HG02938 (cell line): ENCODE measurements at regions not wholly inside any gene's neighbourhood (a gene's known extent, or its start where the extent isn't known, plus 50 kb on each side); places are given as distances from the start of the nearest gene placed in this dataset.
"Not testable (repeated sequence)": the region's sequence is repeated elsewhere in the genome, so short reads cannot be mapped to it uniquely, and the experiment has no call there.

Source experiments
- ATAC-seq: cut with Tn5 transposase; IDR thresholded peaks from one replicate; pipeline ENCODE4 v1.9.1; 2021; ENCODE audit warnings: mild to moderate bottlenecking, moderate library complexity; ENCODE audit not compliant: unreplicated experiment

GRCh38 chr4:114417214-114417613 lies 181.4 kb upstream of the UGT8 start:
- ATAC-seq, result no peak

DNA sequence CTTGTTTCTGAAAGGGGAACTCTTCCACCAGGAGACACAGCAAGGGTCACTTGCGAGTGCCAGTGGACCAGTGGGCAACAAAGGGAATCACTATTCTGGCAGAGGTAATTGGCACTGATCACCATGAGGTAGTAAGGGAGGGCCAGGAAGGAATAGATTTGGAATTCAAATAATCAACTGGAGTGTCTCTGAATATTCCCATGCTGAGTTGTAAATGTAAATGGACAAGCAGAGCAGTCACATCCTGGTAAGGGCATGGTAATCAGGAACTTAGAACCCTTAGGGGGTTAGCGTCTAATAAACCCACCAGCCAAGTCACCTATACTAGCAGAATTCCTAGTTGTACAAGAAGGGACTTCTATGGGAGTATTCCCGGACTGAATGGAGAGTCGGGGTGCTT lies 178.5 kb upstream of the UGT8 start:
- no peak for ATAC-seq

DNA sequence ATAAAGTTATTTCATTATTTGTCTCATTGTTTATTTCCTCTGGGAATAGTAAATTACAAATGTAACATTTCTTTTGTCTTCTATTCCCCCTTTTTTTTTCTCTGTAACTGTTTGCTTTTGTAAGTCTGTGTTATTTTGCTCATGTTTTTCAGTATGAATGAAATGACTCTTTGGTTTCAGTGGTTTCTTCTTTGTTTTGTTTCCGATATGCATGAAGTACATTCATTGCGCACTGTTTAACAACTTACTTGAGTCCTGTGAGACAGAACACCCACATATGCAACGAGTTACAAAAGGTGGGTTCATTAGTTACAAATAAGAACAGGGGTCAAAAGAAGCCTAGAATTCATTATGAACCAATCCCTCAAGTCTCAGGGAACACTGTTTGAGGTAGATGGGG lies 175.0 kb upstream of the UGT8 start:
- peak; percentile 99 for ATAC-seq

- no peak for ATAC-seq
These were observed 163.5 kb upstream of the UGT8 start for GRCh38 chr4:114435116-114435515.

DNA sequence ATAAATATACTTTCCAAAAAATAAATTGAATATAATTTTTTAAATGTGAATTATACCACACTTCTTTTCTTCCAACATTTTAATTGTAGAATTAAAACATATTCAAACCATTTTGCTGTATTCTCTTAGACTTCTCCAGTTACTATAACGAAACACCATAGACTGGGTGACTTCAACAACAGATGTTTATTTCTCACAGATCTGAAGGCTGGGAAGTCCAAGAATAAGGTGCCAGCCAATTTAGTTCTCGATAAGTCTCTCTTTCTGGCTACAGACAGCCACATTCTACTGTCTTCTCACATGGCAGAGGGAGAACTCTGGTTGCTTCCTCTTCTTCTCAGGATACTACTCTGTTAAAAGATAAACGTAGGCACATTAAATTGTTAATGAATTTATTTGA lies 155.8 kb upstream of the UGT8 start:
- ATAC-seq, result no peak

- no peak for ATAC-seq
These were observed 154.4 kb upstream of the UGT8 start for GRCh38 chr4:114444211-114444610.

- not testable (repeated sequence) for ATAC-seq
These were observed 150.6 kb upstream of the UGT8 start for GRCh38 chr4:114447963-114448516.

GRCh38 chr4:114458728-114459127 lies 139.9 kb upstream of the UGT8 start:
- no peak for ATAC-seq

GRCh38 chr4:114464726-114465272 lies 133.8 kb upstream of the UGT8 start:
- ATAC-seq, result no peak

- ATAC-seq, result no peak
These were observed 132.8 kb upstream of the UGT8 start for GRCh38 chr4:114465766-114466165.

GRCh38 chr4:114466299-114466698 lies 132.3 kb upstream of the UGT8 start:
- no peak for ATAC-seq

DNA sequence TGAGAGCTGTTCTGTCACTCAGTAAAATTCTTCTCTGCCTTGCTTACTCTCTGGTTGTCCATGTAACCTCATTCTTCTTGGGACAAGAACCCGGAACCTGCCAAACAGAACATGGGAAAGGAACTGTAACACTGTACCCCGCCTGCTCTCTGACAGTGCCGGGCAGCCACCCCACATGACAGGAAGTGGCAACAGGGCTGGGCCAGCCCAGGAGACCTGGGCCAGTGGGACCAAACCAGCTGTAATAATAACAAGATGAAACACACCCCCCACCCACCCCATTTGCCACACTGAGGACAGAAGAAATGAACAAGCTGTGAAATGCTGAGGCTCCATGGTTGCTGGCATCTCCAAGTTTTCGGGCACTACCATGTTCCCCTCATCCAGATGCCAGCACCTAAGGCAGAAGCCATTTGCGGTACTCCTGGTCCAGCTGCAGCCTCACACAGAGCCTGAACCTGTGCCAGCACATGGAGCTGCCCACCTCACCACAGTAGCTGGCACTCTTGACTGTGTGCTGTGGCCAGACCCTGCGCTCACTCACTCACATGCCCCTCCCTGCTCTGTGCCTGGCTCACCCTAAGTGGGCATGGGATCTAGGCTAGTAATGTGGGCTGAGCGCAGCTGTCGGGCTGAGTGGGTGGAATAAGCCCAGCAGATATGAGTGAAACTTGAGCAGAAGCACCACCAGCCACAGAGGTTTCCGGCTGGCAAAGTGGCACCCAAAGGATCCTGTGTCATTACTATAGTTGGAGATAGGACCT lies 126.2 kb upstream of the UGT8 start:
- ATAC-seq, result no peak

DNA sequence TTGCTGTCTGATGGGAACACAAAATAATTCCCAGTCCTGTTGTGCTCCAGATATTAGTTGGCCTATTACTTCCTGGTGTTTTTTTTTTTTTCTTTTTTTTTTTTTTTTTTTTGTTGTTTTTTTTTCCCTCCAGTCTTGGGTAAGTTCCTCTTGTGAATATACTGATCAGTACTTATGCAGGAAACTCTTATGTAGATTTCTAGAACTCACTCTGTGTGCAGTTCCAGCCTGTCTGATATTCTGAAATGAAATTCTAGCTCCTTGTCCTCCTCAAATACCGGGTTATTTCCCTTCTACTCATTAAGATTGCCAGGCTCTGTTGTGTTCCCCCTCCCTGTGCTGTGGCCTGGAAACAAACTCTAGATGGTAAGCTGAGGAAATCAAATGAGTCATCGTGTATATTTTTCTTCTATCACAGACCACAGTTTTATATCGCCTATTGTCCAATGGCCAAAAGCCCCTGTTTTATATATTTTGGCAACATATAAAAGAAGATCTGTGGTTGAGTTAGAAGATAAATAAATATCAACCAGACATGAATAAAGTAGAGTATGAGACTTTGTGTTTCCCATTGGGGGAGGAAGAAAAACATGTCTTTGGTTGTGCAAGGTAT lies 124.3 kb upstream of the UGT8 start:
- no peak for ATAC-seq

DNA sequence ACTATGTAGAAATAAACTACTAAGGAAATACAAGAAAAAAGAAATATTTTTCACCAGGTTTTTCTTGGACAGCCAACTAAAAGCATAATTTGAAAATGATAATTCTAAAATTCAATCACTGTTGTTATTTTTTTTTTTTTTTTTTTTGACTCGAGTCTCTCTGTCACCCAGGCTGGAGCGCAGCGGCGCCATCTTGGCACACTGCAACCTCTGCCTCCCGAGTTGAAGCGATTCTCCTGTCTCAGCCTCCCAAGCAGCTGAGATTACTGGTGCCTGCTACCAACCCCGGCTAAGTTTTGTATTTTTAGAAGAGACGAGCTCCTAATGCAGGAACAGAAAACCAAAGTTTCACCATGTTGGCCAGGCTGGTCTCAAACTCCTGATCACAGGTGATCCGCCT lies 122.3 kb upstream of the UGT8 start:
- no peak for ATAC-seq

DNA sequence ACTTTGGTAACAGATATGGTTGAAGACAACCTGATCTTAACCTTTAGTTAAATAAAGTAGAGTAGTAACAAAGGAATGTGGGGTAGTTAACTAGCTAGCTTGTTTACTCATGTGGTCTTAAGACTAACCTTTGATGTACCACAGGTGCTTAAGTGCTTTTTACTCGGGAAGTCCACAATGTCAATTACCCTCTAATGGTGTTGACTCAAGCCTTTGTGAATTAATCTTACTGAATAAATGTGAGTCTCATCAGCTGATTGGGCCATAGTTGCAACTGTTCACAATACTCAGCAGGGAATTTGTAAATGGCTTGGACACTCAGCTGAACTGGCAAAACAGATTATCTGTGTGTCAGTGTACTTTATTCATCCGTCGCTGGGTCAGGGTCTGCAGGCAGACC lies 119.0 kb upstream of the UGT8 start:
- no peak for ATAC-seq

DNA sequence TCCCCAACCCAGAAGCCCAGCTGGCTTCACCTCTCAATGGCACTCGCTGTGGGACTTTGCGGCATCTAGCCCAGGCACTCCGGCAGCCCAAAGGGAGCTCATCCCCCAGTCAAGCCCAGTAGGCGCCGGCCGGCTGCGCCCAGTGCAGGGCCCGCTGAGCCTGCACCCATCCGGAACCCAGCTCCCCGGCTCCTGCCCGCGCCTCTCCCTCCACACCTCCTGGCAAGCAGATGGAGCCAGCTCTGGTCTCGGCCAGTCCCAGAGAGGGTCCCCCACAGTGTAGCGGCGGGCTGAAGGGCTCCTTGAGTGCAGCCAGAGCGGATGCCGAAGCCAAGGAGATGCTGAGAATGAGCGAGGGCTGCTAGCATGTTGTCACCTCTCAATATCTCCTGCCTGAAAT lies 116.8 kb upstream of the UGT8 start:
- ATAC-seq, result no peak

GRCh38 chr4:114487101-114487500 lies 111.5 kb upstream of the UGT8 start:
- ATAC-seq, result no peak

DNA sequence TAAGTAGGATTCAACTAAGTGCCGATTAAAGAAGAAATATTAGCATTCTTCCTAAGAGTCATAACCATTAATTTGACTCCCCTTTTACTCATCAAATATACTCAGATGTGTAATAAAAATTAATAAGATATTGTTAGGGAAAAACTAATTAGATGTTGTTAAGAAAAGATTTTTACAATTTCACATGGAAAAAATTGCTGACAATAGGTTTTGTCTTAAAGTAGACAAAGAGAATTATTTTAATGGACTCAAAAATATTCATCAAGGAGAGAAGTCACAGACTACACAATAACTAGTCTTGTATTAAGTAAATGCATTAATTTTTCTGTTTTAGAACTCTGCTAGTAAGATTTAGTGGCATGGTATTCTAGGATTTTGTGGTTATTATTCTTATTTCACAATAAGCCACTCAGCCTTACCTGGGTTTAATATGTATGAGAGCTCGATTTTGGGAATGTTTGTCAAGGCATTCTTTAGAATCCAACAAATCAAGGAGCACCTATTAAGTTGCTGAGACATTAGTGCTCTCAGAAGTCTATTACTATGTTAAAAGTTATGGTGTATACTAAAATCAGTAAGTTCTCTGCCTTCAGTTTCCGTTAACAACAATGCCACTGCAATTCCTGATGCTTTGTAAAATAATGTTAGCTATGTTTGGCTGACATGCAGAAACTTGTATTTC lies 110.2 kb upstream of the UGT8 start:
- ATAC-seq, result no peak

- no peak for ATAC-seq
These were observed 104.3 kb upstream of the UGT8 start for GRCh38 chr4:114494246-114494803.

- ATAC-seq, result no peak
These were observed 103.1 kb upstream of the UGT8 start for GRCh38 chr4:114495471-114495928.

GRCh38 chr4:114497116-114497515 lies 101.5 kb upstream of the UGT8 start:
- no peak for ATAC-seq
